Left lobe of liver (tissue), 2 donors: ENCODE measurements at regions not wholly inside any gene's neighbourhood (a gene's known extent, or its start where the extent isn't known, plus 50 kb on each side); places are given as distances from the start of the nearest gene placed in this dataset.
"Not testable (repeated sequence)": the region's sequence is repeated elsewhere in the genome, so short reads cannot be mapped to it uniquely, and the experiment has no call there.

Experiments
- ATAC-seq: fragments of 200-7000 bp; cut with Tn5 transposase; one replicate; pipeline ENCODE4 v1.9.1; 2020; ENCODE audit warnings: mild to moderate bottlenecking, moderate library complexity
- DNase-seq: peaks from one replicate; pipeline ENCODE4 v3.0.0-alpha.2; 2020; ENCODE audit warnings: low spot score
- donor health status: DM: no; HTN: no; CAD: no; lungs with moderate emphysema.
- donor health status: DM: no; HTN: yes; CAD: no.

- ATAC-seq, result no peak
These were observed 75.6 kb upstream of the HIVEP3 start for GRCh38 chr1:41994195-41994894.

GRCh38 chr1:41983451-41983850 is 64.7 kb upstream of the HIVEP3 start:
- no peak for ATAC-seq

More at GRCh38 chr1:41994195-41994894, 75.6 kb upstream of the HIVEP3 start:
- no peak for DNase-seq

GRCh38 chr1:41981796-41982195 is 63.1 kb upstream of the HIVEP3 start:
- ATAC-seq (no peak), DNase-seq (no peak)

More at GRCh38 chr1:41983451-41983850, 64.7 kb upstream of the HIVEP3 start:
- no peak for DNase-seq

GRCh38 chr1:41980827-41981653 is 62.3 kb upstream of the HIVEP3 start:
- ATAC-seq (no peak), DNase-seq (no peak)

GRCh38 chr1:41978986-41979385 is 60.3 kb upstream of the HIVEP3 start:
- DNase-seq, result no peak
- no peak for ATAC-seq

GRCh38 chr1:41977326-41977725 is 58.6 kb upstream of the HIVEP3 start:
- DNase-seq, result no peak
- ATAC-seq, result no peak

GRCh38 chr1:41976671-41977070 is 57.9 kb upstream of the HIVEP3 start:
- DNase-seq (no peak), ATAC-seq (no peak)

- no peak for DNase-seq
- ATAC-seq, result no peak
These were observed 57.3 kb upstream of the HIVEP3 start for GRCh38 chr1:41975850-41976569.

- DNase-seq (no peak), ATAC-seq (no peak)
These were observed 56.4 kb upstream of the HIVEP3 start for GRCh38 chr1:41975121-41975520.

GRCh38 chr1:41968557-41968956 is 49.8 kb upstream of the HIVEP3 start:
- peak; percentile 46 for ATAC-seq
- not testable (repeated sequence) for DNase-seq
